C4-2B (cell line): ENCODE measurements at regions not wholly inside any gene's neighbourhood (a gene's known extent, or its start where the extent isn't known, plus 50 kb on each side); places are given as distances from the start of the nearest gene placed in this dataset.

Source experiments
- ZFX ChIP-seq: fragments of 450-650 bp; IDR thresholded peaks from 2 replicates; pipeline ENCODE4 v1.6.1; 2017
- TF ChIP-seq, protein P1 (sequence below): fragments of 450-650 bp; conservative IDR thresholded peaks from 2 replicates; pipeline ENCODE4 v1.5.1; 2017; ENCODE audit warnings: mild to moderate bottlenecking

DNA sequence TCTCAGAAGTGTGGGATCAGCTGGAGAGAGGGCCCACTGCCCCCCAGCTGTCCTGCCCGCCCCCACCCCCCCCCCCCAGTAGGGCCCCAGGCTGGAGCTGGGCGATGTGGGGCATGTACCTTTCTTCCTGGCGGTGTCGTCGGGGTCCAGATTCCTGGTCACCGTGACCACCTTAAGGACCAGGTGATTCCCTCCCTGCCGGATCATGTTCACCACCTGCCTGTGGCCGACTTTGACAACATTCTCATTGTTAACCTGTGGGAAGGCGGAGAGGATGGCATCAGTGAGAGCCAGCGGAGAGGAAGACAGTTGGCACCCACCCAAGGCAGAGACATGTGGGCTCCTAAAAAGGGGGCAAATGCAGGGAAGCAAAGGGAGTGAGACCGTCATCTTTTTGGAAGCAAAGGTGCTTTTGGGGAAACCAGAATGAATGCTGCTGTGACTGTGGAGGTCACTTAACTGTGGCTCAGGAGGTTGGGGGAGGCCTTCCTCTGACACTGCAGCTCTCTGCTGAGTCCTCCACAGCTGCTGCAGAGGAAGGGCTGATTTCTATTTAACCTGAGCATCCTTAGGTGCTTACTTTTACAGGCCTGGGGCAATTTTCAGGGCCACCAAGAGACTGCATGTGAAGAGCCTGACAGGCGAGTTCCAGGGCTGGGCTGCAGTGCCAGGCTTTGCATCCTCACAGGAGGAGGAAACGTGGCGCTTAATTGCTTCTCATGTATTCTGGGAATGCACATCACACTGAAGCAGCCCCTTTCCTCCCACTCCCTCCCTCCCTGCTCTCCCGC lies 104.5 kb downstream of the CTTN start:
- TF ChIP-seq, protein P1, sequence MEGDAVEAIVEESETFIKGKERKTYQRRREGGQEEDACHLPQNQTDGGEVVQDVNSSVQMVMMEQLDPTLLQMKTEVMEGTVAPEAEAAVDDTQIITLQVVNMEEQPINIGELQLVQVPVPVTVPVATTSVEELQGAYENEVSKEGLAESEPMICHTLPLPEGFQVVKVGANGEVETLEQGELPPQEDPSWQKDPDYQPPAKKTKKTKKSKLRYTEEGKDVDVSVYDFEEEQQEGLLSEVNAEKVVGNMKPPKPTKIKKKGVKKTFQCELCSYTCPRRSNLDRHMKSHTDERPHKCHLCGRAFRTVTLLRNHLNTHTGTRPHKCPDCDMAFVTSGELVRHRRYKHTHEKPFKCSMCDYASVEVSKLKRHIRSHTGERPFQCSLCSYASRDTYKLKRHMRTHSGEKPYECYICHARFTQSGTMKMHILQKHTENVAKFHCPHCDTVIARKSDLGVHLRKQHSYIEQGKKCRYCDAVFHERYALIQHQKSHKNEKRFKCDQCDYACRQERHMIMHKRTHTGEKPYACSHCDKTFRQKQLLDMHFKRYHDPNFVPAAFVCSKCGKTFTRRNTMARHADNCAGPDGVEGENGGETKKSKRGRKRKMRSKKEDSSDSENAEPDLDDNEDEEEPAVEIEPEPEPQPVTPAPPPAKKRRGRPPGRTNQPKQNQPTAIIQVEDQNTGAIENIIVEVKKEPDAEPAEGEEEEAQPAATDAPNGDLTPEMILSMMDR = no peak
- TF ChIP-seq ZFX = no peak
